Inferior parietal cortex (tissue), 1 donor: ENCODE measurements at regions not wholly inside any gene's neighbourhood (a gene's known extent, or its start where the extent isn't known, plus 50 kb on each side); places are given as distances from the start of the nearest gene placed in this dataset.
"Not testable (repeated sequence)": the region's sequence is repeated elsewhere in the genome, so short reads cannot be mapped to it uniquely, and the experiment has no call there.

Experiments used
- DNase-seq: peaks from one replicate; pipeline ENCODE4 v3.0.0-alpha.2; 2016; ENCODE audit errors: extremely low spot score

GRCh38 chr11:81570669-81571068, 1163.0 kb downstream of the FAM181B start:
- DNase-seq = no peak

DNA sequence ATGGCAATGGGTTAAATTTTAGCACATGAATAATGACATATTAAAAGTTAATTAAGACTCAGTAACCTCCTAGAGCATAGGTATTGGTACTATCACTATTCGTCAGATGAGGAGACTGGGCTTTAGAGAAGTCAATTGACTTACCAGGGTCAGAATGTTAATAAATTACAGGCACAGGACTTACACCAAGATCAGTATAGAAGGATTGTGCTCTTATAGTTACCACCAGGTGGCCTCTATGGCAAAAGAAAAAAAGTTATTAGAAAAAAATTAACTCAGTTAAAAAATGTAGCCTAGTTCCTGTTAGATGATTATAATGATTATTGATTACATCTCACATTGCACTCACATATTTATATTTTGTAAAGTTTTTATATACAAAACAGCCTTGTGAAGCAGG, 1163.7 kb downstream of the FAM181B start:
- DNase-seq = no peak

DNA sequence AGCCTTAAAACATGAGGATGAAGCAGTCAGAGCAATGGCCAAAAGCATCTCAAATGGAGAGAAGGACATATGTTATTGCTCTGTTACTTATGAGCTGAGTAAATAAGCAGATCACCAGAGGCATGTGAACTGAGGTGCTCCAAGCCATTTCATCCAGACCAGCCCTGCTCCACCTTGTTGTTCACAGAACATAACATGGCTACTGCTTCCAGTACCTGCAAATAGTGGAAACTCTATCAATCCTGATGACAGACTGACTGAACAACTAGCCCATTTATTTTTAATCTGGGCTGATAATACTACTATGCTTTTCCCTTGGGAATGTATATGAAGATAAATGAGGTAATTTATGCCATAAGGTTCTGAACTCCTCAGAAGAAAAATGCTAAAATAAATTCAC, 1164.7 kb downstream of the FAM181B start:
- no peak for DNase-seq

DNA sequence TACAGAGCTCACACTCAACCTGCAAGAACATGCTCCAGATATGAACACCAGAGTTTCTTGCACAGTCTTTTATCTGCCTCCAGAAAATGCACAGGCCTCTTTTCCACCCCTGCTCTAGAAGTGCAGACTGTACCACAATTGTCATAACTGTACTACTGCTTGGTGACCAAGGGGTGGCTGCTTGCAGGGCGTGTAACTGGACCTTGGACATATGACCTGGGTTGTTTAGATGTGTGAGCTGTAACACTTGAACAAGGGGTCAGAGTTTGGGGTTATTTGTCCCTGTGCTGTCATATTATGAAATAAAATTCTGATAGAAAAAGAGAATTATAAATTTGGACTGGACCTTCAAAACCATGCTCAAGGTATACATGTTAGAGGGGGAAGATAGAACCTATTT, 1185.5 kb downstream of the FAM181B start:
- no peak for DNase-seq

GRCh38 chr11:81539806-81540205, 1193.9 kb downstream of the FAM181B start:
- DNase-seq = not testable (repeated sequence)

DNA sequence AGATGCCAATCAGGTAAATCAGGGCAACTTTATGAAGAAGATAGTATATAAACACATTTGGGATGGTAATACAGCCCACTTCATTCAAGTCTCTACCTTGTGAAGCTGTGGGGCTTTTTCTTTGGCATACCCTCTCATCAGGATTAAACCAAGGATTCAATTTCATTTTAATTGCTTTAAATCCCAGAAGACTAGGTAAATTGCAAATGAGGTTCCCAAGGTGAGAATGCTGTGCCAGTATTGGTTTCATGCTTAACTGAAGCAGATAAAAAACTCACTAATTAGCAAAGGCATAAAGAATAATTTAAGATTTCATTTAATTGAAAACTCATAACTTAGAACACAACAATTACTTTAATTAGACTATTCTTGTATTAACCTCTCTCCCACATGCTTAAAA, 1218.1 kb downstream of the FAM181B start:
- no peak for DNase-seq

DNA sequence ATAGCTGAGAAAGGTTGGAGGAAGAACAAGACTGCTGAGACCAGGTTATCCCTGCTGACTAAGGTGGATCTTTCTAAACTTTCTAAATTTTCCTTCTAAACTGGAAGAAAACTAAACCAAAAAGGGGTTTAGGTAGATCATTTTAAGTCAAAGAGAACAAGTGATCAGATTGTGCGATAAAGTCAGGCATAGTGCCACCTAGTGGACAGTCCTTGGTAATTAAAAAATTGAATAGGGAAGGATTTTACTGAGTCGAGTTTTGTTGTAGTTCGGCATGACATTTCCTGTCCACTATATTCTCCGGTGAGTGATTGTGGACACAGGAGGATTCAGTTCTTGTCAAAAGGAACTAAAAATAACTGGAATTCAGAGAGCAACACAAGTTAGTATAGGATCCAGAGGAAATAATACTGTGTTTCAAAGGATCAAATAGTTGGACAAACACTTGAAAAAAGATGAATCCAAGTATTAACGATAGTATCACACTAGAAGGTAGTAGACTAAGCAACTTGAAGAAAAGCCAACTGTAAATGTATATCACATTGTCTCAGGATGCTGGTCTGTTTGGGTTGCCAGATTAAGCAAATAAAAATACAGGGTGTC, 1236.4 kb downstream of the FAM181B start:
- DNase-seq = peak; percentile 69

GRCh38 chr11:81496601-81497000, 1237.1 kb downstream of the FAM181B start:
- no peak for DNase-seq

- no peak for DNase-seq
Measured at GRCh38 chr11:81495699-81496292, 1237.9 kb downstream of the FAM181B start.

DNA sequence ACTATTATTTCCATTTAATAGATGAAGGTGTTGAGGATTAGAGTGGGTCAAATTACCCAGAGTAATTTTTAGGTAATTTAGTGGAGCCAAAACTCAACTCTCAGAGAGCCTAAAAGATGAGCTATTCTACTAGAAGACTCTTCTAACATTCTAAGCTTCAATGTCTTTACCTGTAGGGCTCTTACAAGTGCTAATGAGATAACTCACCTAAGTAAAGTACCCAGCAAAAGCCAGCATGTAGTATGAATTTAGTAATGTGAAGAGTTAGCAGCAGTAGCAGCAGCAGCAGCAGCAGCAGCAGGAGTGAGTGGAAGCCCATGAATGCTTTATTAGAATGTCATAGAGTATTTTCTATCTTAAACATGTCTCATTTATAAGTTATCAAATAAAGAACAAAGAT, 1239.2 kb downstream of the FAM181B start:
- no peak for DNase-seq

GRCh38 chr11:81492923-81493445, 1240.7 kb downstream of the FAM181B start:
- no peak for DNase-seq

- DNase-seq = no peak
Measured at GRCh38 chr11:81487109-81487508, 1246.6 kb downstream of the FAM181B start.

DNA sequence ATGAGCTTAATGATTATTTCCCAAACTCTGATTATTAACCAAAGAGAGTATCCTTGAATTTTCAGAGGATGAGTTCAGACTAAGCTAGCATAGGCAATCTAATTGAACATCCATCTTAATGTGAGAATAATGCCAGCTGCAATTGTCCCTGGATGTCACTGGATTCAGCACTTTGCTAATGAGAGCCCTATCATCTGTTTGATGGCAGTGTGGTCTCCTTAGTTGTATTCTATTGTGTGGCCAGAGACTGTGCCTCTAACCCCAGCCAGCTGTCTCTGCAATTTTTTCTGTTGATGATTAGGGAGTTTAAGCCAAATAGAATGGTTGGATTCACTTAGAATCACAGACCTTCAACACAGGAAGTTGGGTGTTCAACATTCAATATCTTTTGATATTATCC, 1249.5 kb downstream of the FAM181B start:
- no peak for DNase-seq

- DNase-seq = no peak
Measured at GRCh38 chr11:81477277-81477676, 1256.4 kb downstream of the FAM181B start.

GRCh38 chr11:81476345-81476744, 1257.3 kb downstream of the FAM181B start:
- DNase-seq = no peak

DNA sequence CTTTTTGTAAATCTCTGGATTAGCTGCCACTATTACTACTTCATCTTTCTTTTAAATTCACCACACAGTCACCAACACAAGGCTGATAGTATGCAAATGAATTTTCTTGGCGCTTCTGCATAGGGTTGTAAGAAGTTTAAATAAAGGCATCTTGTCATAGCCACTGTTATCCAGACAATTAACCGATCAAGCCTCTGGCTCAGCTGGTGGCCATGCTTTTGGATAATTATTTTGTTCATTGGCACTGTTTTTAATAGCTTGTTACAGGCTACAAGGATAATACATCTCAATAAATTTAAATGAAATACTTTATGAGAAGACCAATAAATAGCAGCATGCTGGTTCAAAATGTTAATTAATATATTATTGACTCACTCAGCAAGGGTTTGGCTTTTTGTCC, 1261.0 kb downstream of the FAM181B start:
- no peak for DNase-seq

- DNase-seq = no peak
Measured at GRCh38 chr11:81470446-81470845, 1263.2 kb downstream of the FAM181B start.

GRCh38 chr11:81459766-81460306, 1273.8 kb downstream of the FAM181B start:
- DNase-seq = no peak

- no peak for DNase-seq
Measured at GRCh38 chr11:81449588-81450156, 1284.0 kb downstream of the FAM181B start.

DNA sequence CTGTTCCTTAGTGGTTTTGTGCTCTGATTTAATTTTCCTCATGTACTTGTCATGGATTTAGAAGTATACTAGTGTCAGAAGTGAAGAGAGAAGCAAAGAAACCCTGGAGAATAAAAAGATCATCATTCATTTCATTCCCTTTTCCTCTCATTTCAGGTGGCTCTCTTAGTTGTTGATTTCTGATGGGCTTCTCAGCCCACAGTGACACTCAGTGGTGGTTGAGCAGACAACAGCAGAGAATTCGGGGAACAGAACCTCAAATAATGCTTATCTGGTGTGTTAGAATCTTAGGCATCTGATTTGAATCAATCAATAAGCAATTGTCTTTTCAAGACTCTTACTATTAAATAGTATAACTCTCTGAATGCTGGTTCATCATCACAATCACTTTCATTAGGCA, 1289.4 kb downstream of the FAM181B start:
- DNase-seq = peak; percentile 21

GRCh38 chr11:81432333-81432732, 1301.3 kb downstream of the FAM181B start:
- DNase-seq = no peak

GRCh38 chr11:81424822-81425221, 1308.8 kb downstream of the FAM181B start:
- DNase-seq = no peak

DNA sequence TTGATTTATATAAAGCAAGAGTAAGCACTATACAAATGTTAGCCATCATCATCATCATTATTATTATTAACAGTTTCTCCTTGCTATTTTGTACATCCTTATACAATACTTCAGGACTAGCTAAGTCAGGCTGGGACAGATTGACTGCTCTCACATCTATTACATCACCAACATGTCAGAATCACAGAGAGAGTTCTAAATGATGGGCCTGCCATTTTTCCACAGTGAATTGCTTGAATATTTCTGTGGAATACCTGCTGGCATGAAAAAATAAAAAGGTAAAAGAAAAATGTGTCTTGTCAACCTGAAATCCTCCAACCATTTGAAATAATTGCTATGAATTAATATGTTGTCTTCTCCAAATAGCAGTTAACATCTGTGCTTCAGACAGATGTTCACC, 1311.3 kb downstream of the FAM181B start:
- no peak for DNase-seq
